GM19468 (cell line): ENCODE measurements at regions not wholly inside any gene's neighbourhood (a gene's known extent, or its start where the extent isn't known, plus 50 kb on each side); places are given as distances from the start of the nearest gene placed in this dataset.
A peak's percentile ranks its signal among the peaks of the same experiment; 100 is the strongest.

Source experiments
- ATAC-seq: cut with Tn5 transposase; IDR thresholded peaks from one replicate; pipeline ENCODE4 v1.9.1; 2021; ENCODE audit warnings: mild to moderate bottlenecking, moderate library complexity, moderate number of reproducible peaks; ENCODE audit not compliant: unreplicated experiment; ENCODE audit errors: extremely low read depth

- ATAC-seq = no peak
Observed at GRCh38 chr9:84393266-84393950, 52.9 kb upstream of the SLC28A3 start.

- ATAC-seq = no peak
Observed at GRCh38 chr9:84394036-84394435, 53.5 kb upstream of the SLC28A3 start.

- ATAC-seq = peak; percentile 58
Observed at GRCh38 chr9:84397151-84397728, 56.7 kb upstream of the SLC28A3 start.

GRCh38 chr9:84397822-84398221, 57.3 kb upstream of the SLC28A3 start:
- no peak for ATAC-seq

- no peak for ATAC-seq
Observed at GRCh38 chr9:84402517-84402916, 62.0 kb upstream of the SLC28A3 start.

- no peak for ATAC-seq
Observed at GRCh38 chr9:84403288-84403687, 62.7 kb upstream of the SLC28A3 start.

GRCh38 chr9:84404095-84404686, 63.6 kb upstream of the SLC28A3 start:
- no peak for ATAC-seq

- ATAC-seq = no peak
Observed at GRCh38 chr9:84405667-84406066, 65.1 kb upstream of the SLC28A3 start.

- no peak for ATAC-seq
Observed at GRCh38 chr9:84408416-84408815, 67.9 kb upstream of the SLC28A3 start.

- no peak for ATAC-seq
Observed at GRCh38 chr9:84411683-84412267, 71.2 kb upstream of the SLC28A3 start.

GRCh38 chr9:84412654-84413053, 72.1 kb upstream of the SLC28A3 start:
- no peak for ATAC-seq

GRCh38 chr9:84413301-84413700, 72.7 kb upstream of the SLC28A3 start:
- ATAC-seq = no peak

- no peak for ATAC-seq
Observed at GRCh38 chr9:84419031-84419602, 78.6 kb upstream of the SLC28A3 start.

GRCh38 chr9:84424931-84425330, 84.4 kb upstream of the SLC28A3 start:
- ATAC-seq = no peak

- ATAC-seq = no peak
Observed at GRCh38 chr9:84432746-84433145, 92.2 kb upstream of the SLC28A3 start.

- no peak for ATAC-seq
Observed at GRCh38 chr9:84435902-84436301, 95.3 kb upstream of the SLC28A3 start.

GRCh38 chr9:84436386-84437109, 96.0 kb upstream of the SLC28A3 start:
- ATAC-seq = no peak

- ATAC-seq = no peak
Observed at GRCh38 chr9:84438391-84438790, 97.8 kb upstream of the SLC28A3 start.

- ATAC-seq = no peak
Observed at GRCh38 chr9:84439250-84439649, 98.7 kb upstream of the SLC28A3 start.

GRCh38 chr9:84442712-84443111, 102.2 kb upstream of the SLC28A3 start:
- no peak for ATAC-seq
